K562 (cell line): ENCODE measurements at regions not wholly inside any gene's neighbourhood (a gene's known extent, or its start where the extent isn't known, plus 50 kb on each side); places are given as distances from the start of the nearest gene placed in this dataset.

ENCODE experiments used
- CTCF ChIP-seq, 3 experiments: IDR thresholded peaks in 2 of 3; conservative IDR thresholded peaks in 1 of 3; 2 replicates each; pipeline ENCODE4 v1.5.1; 2011 to 2012; ENCODE audit warnings: low read length in 3 of 3, mild to moderate bottlenecking in 3 of 3, control low read depth in 2 of 3, improper control_type of control experiment in 1 of 3, inconsistent platforms in 1 of 3, low read depth in 1 of 3, mixed read lengths in 1 of 3, moderate library complexity in 1 of 3; ENCODE audit not compliant: insufficient read depth in 2 of 3
- E2F6 ChIP-seq, 2 experiments: IDR thresholded peaks; 2 replicates each; pipeline ENCODE4 v1.6.1; 2011; ENCODE audit warnings: borderline replicate concordance in 1 of 2, control low read depth in 1 of 2, low read depth in 1 of 2, low read length in 1 of 2, mild to moderate bottlenecking in 1 of 2, mixed read lengths in 1 of 2, moderate library complexity in 1 of 2; ENCODE audit not compliant: insufficient read depth in 1 of 2, insufficient read length in 1 of 2, poor library complexity in 1 of 2, severe bottlenecking in 1 of 2; ENCODE audit errors: extremely low read depth in 1 of 2
- POLR2A ChIP-seq: fragments of 450-650 bp; conservative IDR thresholded peaks from 2 replicates; pipeline ENCODE4 v1.6.1; 2016
- REST ChIP-seq, 2 experiments: fragments of 450-650 bp; formaldehyde crosslinking in 1 of 2; IDR thresholded peaks; 2 replicates each; pipeline versions ENCODE4 v1.4.0 to v1.6.1; 2014 to 2020; ENCODE audit warnings: mild to moderate bottlenecking in 2 of 2, borderline replicate concordance in 1 of 2, low read depth in 1 of 2

GRCh38 chr1:221429264-221429663 is 312.6 kb downstream of the DUSP10 start:
- TF ChIP-seq CTCF (IDR thresholded peaks at IDR 0.05 in 2 of 3, conservative IDR thresholded peaks at IDR 0.05 in 1 of 3; ENCODE audit: insufficient read depth in 2 of 3, low read depth in 1 of 3, low read length in 3 of 3) (no peak), E2F6 (IDR thresholded peaks at IDR 0.05; ENCODE audit: borderline replicate concordance in 1 of 2, extremely low read depth in 1 of 2, insufficient read depth in 1 of 2, insufficient read length in 1 of 2, low read depth in 1 of 2, low read length in 1 of 2, poor library complexity in 1 of 2, severe bottlenecking in 1 of 2) (no peak), REST (IDR thresholded peaks at IDR 0.05; ENCODE audit: borderline replicate concordance) (no peak), REST (CRISPR knock-in tag; IDR thresholded peaks at IDR 0.05; ENCODE audit: low read depth) (no peak), POLR2A (no peak)
